Body of pancreas (tissue), 4 donors: ENCODE measurements at regions not wholly inside any gene's neighbourhood (a gene's known extent, or its start where the extent isn't known, plus 50 kb on each side); places are given as distances from the start of the nearest gene placed in this dataset.

ENCODE experiments used
- POLR2A ChIP-seq, 3 donors: fragments of 450-650 bp; IDR thresholded peaks; one replicate each; pipeline ENCODE4 v1.6.1; 2016; ENCODE audit warnings: antibody characterized with exemption in 3 of 3, mild to moderate bottlenecking in 2 of 3
- TF ChIP-seq, protein P1 (sequence below), 7 experiments: fragments of 450-650 bp in 4 of 7; fragments of 200-600 bp in 3 of 7; sonication (generic) in 3 of 7; IDR thresholded peaks; one replicate each; pipeline ENCODE4 v1.5.1; 2016 to 2019; ENCODE audit warnings: antibody characterized with exemption in 7 of 7

GRCh38 chr9:118692613-118693012, 676.6 kb downstream of the BRINP1 start:
- TF ChIP-seq, protein P1, sequence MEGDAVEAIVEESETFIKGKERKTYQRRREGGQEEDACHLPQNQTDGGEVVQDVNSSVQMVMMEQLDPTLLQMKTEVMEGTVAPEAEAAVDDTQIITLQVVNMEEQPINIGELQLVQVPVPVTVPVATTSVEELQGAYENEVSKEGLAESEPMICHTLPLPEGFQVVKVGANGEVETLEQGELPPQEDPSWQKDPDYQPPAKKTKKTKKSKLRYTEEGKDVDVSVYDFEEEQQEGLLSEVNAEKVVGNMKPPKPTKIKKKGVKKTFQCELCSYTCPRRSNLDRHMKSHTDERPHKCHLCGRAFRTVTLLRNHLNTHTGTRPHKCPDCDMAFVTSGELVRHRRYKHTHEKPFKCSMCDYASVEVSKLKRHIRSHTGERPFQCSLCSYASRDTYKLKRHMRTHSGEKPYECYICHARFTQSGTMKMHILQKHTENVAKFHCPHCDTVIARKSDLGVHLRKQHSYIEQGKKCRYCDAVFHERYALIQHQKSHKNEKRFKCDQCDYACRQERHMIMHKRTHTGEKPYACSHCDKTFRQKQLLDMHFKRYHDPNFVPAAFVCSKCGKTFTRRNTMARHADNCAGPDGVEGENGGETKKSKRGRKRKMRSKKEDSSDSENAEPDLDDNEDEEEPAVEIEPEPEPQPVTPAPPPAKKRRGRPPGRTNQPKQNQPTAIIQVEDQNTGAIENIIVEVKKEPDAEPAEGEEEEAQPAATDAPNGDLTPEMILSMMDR (IDR thresholded peaks at IDR 0.05), result no peak
- TF ChIP-seq POLR2A (IDR thresholded peaks at IDR 0.05), result no peak
